ENCODE measurements at regions not wholly inside any gene's neighbourhood (a gene's known extent, or its start where the extent isn't known, plus 50 kb on each side); places are given as distances from the start of the nearest gene placed in this dataset.

GRCh38 chr2:240197462-240198139 lies 57.1 kb upstream of the OTOS start:
- 96% methylated on average over 17 of the region's 17 CpGs for WGBS
- intact Hi-C loops (cut with DNase I), result no loop called here
- Histone ChIP-seq H3K9me3 (no peaks in the 10 kb centered on the region), H3K27ac (replicated peaks in 1 of 4) (no peak overlapping the region), H3K36me3 (no peaks in the 10 kb centered on the region), H3K4me1 (peaks cover 0 to 6% (median 0%) of the 10 kb centered on the region in 4 donors), H3K4me3 (no peak overlapping the region), H3K27me3 (peaks cover 0 to 59% (median 0%) of the 10 kb centered on the region in 4 donors)
- no peak for DNase-seq (ENCODE audit: extremely low spot score)
- TF ChIP-seq POLR2A (IDR thresholded peaks at IDR 0.05; ENCODE audit: low read depth) (no peak), CTCF (IDR thresholded peaks at IDR 0.05) (no peak)

- 97% methylated on average over 6 of the region's 6 CpGs for WGBS
- Histone ChIP-seq H3K4me1 (peaks cover 0 to 6% (median 0%) of the 10 kb centered on the region in 4 donors), H3K27ac (replicated peaks in 1 of 4) (no peak overlapping the region), H3K36me3 (no peaks in the 10 kb centered on the region), H3K9me3 (no peaks in the 10 kb centered on the region), H3K4me3 (no peak overlapping the region), H3K27me3 (peaks cover 0 to 66% (median 0%) of the 10 kb centered on the region in 4 donors)
- DNase-seq (ENCODE audit: extremely low spot score), result no peak
- intact Hi-C loops (cut with DNase I), result no loop called here
- TF ChIP-seq EP300 (IDR thresholded peaks at IDR 0.05), result no peak
- no peak for TF ChIP-seq CTCF (IDR thresholded peaks at IDR 0.05)
- TF ChIP-seq POLR2AphosphoS5 (IDR thresholded peaks at IDR 0.05), result no peak
These were observed 57.8 kb upstream of the OTOS start for GRCh38 chr2:240198226-240198625.

GRCh38 chr2:240199133-240199870 lies 58.8 kb upstream of the OTOS start:
- TF ChIP-seq POLR2A (IDR thresholded peaks at IDR 0.05; ENCODE audit: low read depth), result no peak
- TF ChIP-seq POLR2AphosphoS5 (IDR thresholded peaks at IDR 0.05), result no peak
- TF ChIP-seq EP300 (IDR thresholded peaks at IDR 0.05), result no peak
- no peak for TF ChIP-seq CTCF (IDR thresholded peaks at IDR 0.05)
- no peak overlapping the region for H3K4me3 ChIP-seq
- no peaks in the 10 kb centered on the region for H3K9me3 ChIP-seq
- H3K36me3 ChIP-seq, result no peaks in the 10 kb centered on the region
- H3K4me1 ChIP-seq, result peaks cover 0 to 6% (median 0%) of the 10 kb centered on the region in 4 donors
- peaks cover 0 to 75% (median 2%) of the 10 kb centered on the region in 4 donors for H3K27me3 ChIP-seq
- H3K27ac ChIP-seq (replicated peaks in 1 of 4), result no peak overlapping the region
- WGBS, result 79% methylated on average over 10 of the region's 16 CpGs
- DNase-seq (ENCODE audit: extremely low spot score), result no peak
- intact Hi-C loops (cut with DNase I), result no loop called here

GRCh38 chr2:240200230-240201051 lies 60.0 kb upstream of the OTOS start:
- peaks cover 0 to 78% (median 2%) of the 10 kb centered on the region in 4 donors for H3K27me3 ChIP-seq
- H3K9me3 ChIP-seq, result no peaks in the 10 kb centered on the region
- DNase-seq (ENCODE audit: extremely low spot score), result no peak
- intact Hi-C loops (cut with DNase I), result no loop called here
- TF ChIP-seq EP300 (IDR thresholded peaks at IDR 0.05) (no peak), POLR2AphosphoS5 (IDR thresholded peaks at IDR 0.05) (no peak), CTCF (IDR thresholded peaks at IDR 0.05) (no peak), POLR2A (IDR thresholded peaks at IDR 0.05; ENCODE audit: low read depth) (no peak)
- H3K4me1 ChIP-seq, result peaks cover 0 to 6% (median 0%) of the 10 kb centered on the region in 4 donors
- H3K4me3 ChIP-seq, result no peak overlapping the region
- H3K36me3 ChIP-seq, result no peaks in the 10 kb centered on the region
- WGBS, result 35% methylated on average over 24 of the region's 24 CpGs
- no peak overlapping the region for H3K27ac ChIP-seq (replicated peaks in 1 of 4)
